ENCODE measurements at regions not wholly inside any gene's neighbourhood (a gene's known extent, or its start where the extent isn't known, plus 50 kb on each side); places are given as distances from the start of the nearest gene placed in this dataset.
"Not testable (repeated sequence)": the region's sequence is repeated elsewhere in the genome, so short reads cannot be mapped to it uniquely, and the experiment has no call there.

DNA sequence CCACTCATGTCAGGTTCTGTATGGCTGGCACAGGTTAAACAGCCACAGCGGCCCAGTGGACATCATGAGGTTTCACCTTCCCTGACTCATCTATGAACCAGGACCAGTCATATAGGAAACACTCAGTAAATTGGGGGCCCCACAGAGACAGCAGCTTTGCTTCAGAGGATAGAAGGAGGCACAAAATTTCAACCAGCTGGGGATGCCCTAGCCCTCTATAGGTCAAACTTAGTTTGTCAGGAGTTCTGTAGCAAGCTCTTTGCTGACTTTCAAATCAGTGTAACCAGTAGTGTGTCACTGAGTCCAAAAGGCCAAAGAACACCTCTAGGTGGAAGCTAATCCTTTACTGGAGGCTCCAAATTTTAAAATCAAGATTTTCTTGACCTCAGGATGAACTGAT, 4157.8 kb upstream of the TPTE start:
- DNase-seq, result not testable (repeated sequence)

- peak; percentile 12 for DNase-seq
Measured at GRCh38 chr21:6368824-6369223, 4152.6 kb upstream of the TPTE start.

DNA sequence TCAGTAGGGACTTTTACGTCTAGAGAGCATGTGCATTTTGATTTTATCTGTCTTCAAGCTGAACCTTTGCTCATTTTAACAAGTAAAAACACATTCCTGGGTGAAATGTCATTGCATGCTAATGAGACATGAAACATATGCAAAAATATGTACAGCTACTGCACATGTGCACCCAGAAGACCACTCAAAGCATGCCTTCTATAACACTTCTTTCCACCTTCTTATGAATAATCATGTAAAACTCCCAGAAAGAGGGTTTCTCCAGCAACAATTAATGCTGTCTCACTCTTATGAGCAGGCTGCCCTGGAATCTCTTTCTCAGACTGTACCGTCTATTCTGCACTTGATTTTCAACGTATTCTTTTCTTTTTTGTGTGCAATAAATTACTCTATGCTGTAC, 4148.1 kb upstream of the TPTE start:
- DNase-seq, result not testable (repeated sequence)

GRCh38 chr21:6374232-6374631, 4147.2 kb upstream of the TPTE start:
- peak; percentile 33 for DNase-seq

GRCh38 chr21:6374926-6375325, 4146.5 kb upstream of the TPTE start:
- peak; percentile 13 for DNase-seq

DNA sequence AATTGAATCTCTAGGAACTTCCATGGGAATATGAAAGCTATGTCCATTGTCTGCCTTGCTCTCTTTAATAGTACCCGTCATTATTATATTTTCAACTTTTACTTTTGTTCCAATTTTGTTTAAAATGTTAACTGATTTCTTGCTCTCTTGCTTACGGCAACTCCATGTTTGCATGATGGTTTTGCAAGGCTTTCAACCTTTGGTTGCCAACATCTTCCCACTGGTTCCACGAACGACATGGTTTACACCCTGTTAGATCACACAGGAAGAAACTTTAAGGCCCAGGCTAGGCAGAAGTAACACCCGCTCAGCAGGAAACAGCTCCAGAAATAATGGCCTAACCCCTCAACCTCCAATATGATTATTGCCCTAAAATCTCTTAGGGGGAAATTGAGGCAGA, 4145.6 kb upstream of the TPTE start:
- DNase-seq, result not testable (repeated sequence)

DNA sequence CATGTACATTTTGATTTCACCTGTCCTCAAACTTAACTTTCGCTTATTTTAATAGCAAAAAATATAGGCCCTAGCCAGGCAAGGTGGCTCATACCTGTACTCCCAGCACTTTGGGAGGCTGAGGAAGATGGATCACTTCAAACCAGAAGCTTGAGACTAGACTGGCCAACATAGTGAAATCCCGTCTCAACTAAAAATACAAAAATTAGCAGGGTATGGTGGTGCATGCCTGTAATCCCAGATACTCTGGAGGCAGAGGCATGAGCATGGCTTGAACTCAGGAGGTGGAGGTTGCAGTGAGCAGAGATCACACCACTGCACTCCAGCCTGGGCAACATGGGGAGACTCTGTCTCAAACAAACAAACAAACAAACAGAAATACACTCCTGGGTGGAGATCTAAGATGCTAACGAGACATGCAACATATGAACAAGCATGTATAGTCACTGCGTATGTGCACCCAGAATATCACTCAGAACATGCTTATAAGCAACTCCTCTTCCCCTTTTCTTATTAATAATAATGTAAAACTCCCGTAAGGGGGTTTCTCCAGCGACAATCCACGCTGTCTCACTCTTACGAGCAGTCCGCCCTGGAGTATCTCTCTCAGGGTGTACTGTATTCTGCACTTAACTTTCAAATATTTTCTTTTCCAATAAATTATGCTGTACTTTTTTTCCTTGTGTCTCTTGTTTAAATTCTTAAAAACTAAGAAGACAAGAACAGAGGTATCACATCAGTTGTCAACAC, 4144.9 kb upstream of the TPTE start:
- DNase-seq, result not testable (repeated sequence)

Measured in activated T-cell treated with anti-CD3 and anti-CD28 coated beads, Interleukin-2, amount 50 U/mL, for 1 hour (primary cell).